HepG2 (cell line): ENCODE measurements at regions not wholly inside any gene's neighbourhood (a gene's known extent, or its start where the extent isn't known, plus 50 kb on each side); places are given as distances from the start of the nearest gene placed in this dataset.

Experiments used
- ATAC-seq: fragments of 200-7000 bp; cut with Tn5 transposase; 3 replicates; pipeline ENCODE4 v1.9.1; 2020; ENCODE audit warnings: mild to moderate bottlenecking, moderate library complexity
- BruUV-seq: library from RNA; stranded (reverse); fragments of 400-500 nt; replicated peaks from 2 replicates; lab custom pipeline; 2021; lab: Mats Ljungman, UMichigan
- CTCF ChIA-PET: fragments of 300-600 bp; formaldehyde crosslinking; extraction: SDS; loops from one replicate; lab custom pipeline; 2021; ENCODE audit warnings: low total read pairs, inconsistent platforms, low intra/inter-chr PET ratio; lab: Yijun Ruan, JAX
- POLR2A ChIA-PET: fragments of 350-600 bp; sonication (Branson Sonifier 250); formaldehyde crosslinking; loops from one replicate; lab custom pipeline; 2020; ENCODE audit warnings: antibody characterized with exemption, inconsistent platforms; lab: Yijun Ruan, JAX
- DNase-seq: peaks from one replicate; pipeline ENCODE4 v3.0.0-alpha.2; 2015; ENCODE audit warnings: low spot score
- FAIRE-seq: peaks from 3 replicates; lab custom pipeline; 2011; peaks lifted over from hg19 to GRCh38; lab: Jason Lieb, UNC
- H2AFZ ChIP-seq: one replicate; pipeline ENCODE4 v1.6.1; 2011; ENCODE audit warnings: low read length, inconsistent platforms
- H3K27ac ChIP-seq: fragments of 300-600 bp; 3 replicates; pipeline ENCODE4 v1.8.0; 2011; ENCODE audit warnings: mixed run types, mild to moderate bottlenecking, mixed read lengths, low read length, inconsistent platforms; ENCODE audit not compliant: insufficient read depth; ENCODE audit errors: extremely low read length
- H3K27me3 ChIP-seq, 2 experiments: fragments of 200-600 bp in 1 of 2; 2 replicates in 1 of 2; 3 replicates in 1 of 2; pipeline versions ENCODE4 v1.6.0 to v1.8.0; 2011; ENCODE audit warnings: low read length in 2 of 2, mild to moderate bottlenecking in 2 of 2, moderate library complexity in 2 of 2, inconsistent platforms in 1 of 2; ENCODE audit not compliant: insufficient read depth in 2 of 2, control insufficient read depth in 1 of 2
- H3K36me3 ChIP-seq, 2 experiments: fragments of 200-600 bp in 1 of 2; replicated peaks in 1 of 2; 2 replicates in 1 of 2; 3 replicates in 1 of 2; pipeline versions ENCODE4 v1.5.1 to v1.8.0; 2011; ENCODE audit warnings: low read length in 2 of 2, inconsistent platforms in 1 of 2; ENCODE audit not compliant: insufficient read depth in 2 of 2, control insufficient read depth in 1 of 2
- H3K4me1 ChIP-seq: 2 replicates; pipeline ENCODE4 v1.5.1; 2012; ENCODE audit warnings: low read length, inconsistent platforms; ENCODE audit not compliant: insufficient read depth
- H3K4me2 ChIP-seq: 2 replicates; pipeline ENCODE4 v1.6.0; 2011; ENCODE audit warnings: low read depth, low read length, inconsistent platforms
- H3K4me3 ChIP-seq, 3 experiments: fragments of 200-600 bp in 1 of 3; sonication (generic), shearing (Covaris generic) in 1 of 3; replicated peaks in 1 of 3; 2 replicates each; pipeline ENCODE4 v1.5.1; 2011 to 2016; ENCODE audit warnings: low read length in 3 of 3, inconsistent platforms in 2 of 3, low read depth in 2 of 3, mild to moderate bottlenecking in 2 of 3, control low read depth in 1 of 3, mixed read lengths in 1 of 3; ENCODE audit not compliant: insufficient read depth in 1 of 3
- H3K79me2 ChIP-seq: one replicate; pipeline ENCODE4 v1.6.1; 2011; ENCODE audit warnings: low read length, inconsistent platforms; ENCODE audit not compliant: insufficient read depth
- H3K9ac ChIP-seq: 2 replicates; pipeline ENCODE4 v1.6.0; 2011; ENCODE audit warnings: mild to moderate bottlenecking, low read depth, low read length, inconsistent platforms; ENCODE audit not compliant: insufficient read depth
- H3K9me3 ChIP-seq: 2 replicates; pipeline ENCODE4 v1.5.1; 2012; ENCODE audit warnings: mild to moderate bottlenecking, low read length
- H4K20me1 ChIP-seq: 2 replicates; pipeline ENCODE4 v1.6.0; 2011; ENCODE audit warnings: inconsistent platforms, mild to moderate bottlenecking, low read length, moderate library complexity; ENCODE audit not compliant: insufficient read depth
- CAMTA2 ChIP-seq: sonication (generic); formaldehyde crosslinking; IDR thresholded peaks from 2 replicates; pipeline ENCODE4 v1.4.0; 2020; ENCODE audit warnings: mild to moderate bottlenecking, missing genetic modification reagents, borderline replicate concordance
- CREBL2 ChIP-seq: sonication (generic); formaldehyde crosslinking; IDR thresholded peaks from 2 replicates; pipeline ENCODE4 v1.8.1; 2023; ENCODE audit warnings: missing genetic modification reagents, mild to moderate bottlenecking, borderline replicate concordance
- GTF2F1 ChIP-seq: fragments of 150-350 bp; IDR thresholded peaks from 2 replicates; pipeline ENCODE4 v1.6.1; 2014; ENCODE audit warnings: low read length
- HOXD1 ChIP-seq: sonication (generic); formaldehyde crosslinking; IDR thresholded peaks from 2 replicates; pipeline ENCODE4 v1.5.0; 2020; ENCODE audit warnings: missing genetic modification reagents
- MEF2D ChIP-seq: sonication (generic); formaldehyde crosslinking; IDR thresholded peaks from 2 replicates; pipeline ENCODE4 v1.5.1; 2020; ENCODE audit warnings: mild to moderate bottlenecking, missing genetic modification reagents
- MTF1 ChIP-seq: sonication (generic); formaldehyde crosslinking; IDR thresholded peaks from 2 replicates; pipeline ENCODE4 v1.5.0; 2020; ENCODE audit warnings: missing genetic modification reagents
- MXD4 ChIP-seq: IDR thresholded peaks from 2 replicates; pipeline ENCODE4 v1.6.1; 2016; ENCODE audit warnings: mild to moderate bottlenecking, missing biosample characterization, missing genetic modification reagents
- NCOA1 ChIP-seq: sonication (generic); formaldehyde crosslinking; IDR thresholded peaks from 2 replicates; pipeline ENCODE4 v1.9.0; 2021; ENCODE audit warnings: missing genetic modification reagents
- NFKBIZ ChIP-seq: IDR thresholded peaks from 2 replicates; pipeline ENCODE4 v1.6.1; 2018; ENCODE audit warnings: missing genetic modification reagents, missing compliant biosample characterization
- SAFB2 ChIP-seq: sonication (generic); formaldehyde crosslinking; IDR thresholded peaks from 2 replicates; pipeline ENCODE4 v1.5.1; 2020; ENCODE audit warnings: missing genetic modification reagents, low read depth, mild to moderate bottlenecking, borderline replicate concordance
- U2AF1 ChIP-seq: fragments of 200-400 bp; formaldehyde crosslinking; optimal IDR thresholded peaks from 2 replicates; pipeline ENCODE3; 2017; ENCODE audit warnings: mild to moderate bottlenecking, low read depth, low read length
- ZBTB43 ChIP-seq: sonication (generic); formaldehyde crosslinking; conservative IDR thresholded peaks from 2 replicates; pipeline ENCODE4 v1.4.0; 2020; ENCODE audit warnings: missing genetic modification reagents
- ZNF264 ChIP-seq: sonication (generic); formaldehyde crosslinking; IDR thresholded peaks from 2 replicates; pipeline ENCODE4 v1.4.0; 2020; ENCODE audit warnings: missing genetic modification reagents
- ZNF503 ChIP-seq: sonication (generic); formaldehyde crosslinking; IDR thresholded peaks from 2 replicates; pipeline ENCODE4 v1.4.0; 2020; ENCODE audit warnings: missing genetic modification reagents
- ZNF564 ChIP-seq: sonication (generic); formaldehyde crosslinking; IDR thresholded peaks from 2 replicates; pipeline ENCODE4 v1.8.1; 2023; ENCODE audit warnings: mild to moderate bottlenecking, missing genetic modification reagents
- ZNF772 ChIP-seq: sonication (generic); formaldehyde crosslinking; IDR thresholded peaks from 2 replicates; pipeline ENCODE4 v1.5.0; 2020; ENCODE audit warnings: mild to moderate bottlenecking, missing genetic modification reagents
- WGBS: methylation state at CpG from one replicate; pipeline ENCODE4 v1.1.6; 2017; ENCODE audit warnings: low lambda C conversion rate; 5-methylcytosine and 5-hydroxymethylcytosine counted together
- in situ Hi-C: cut with HindIII; loops from 2 replicates; pipeline ENCODE4 v1.10.0; 2017; ENCODE audit warnings: low pct_unique_long_range_greater_than_20kb; ENCODE audit not compliant: extremely low pct_ligation_motif_present
- intact Hi-C: fragments of 100-400 bp; cut with micrococcal nuclease; formaldehyde crosslinking; loops from one replicate; pipeline ENCODE4 v1.10.0; 2022; ENCODE audit not compliant: unreplicated experiment
- TF ChIP-seq, protein P1 (sequence below): sonication (generic); formaldehyde crosslinking; IDR thresholded peaks from 2 replicates; pipeline ENCODE4 v1.4.0; 2020; ENCODE audit warnings: missing genetic modification reagents, borderline replicate concordance
- TF ChIP-seq, protein P2 (sequence below): IDR thresholded peaks from 2 replicates; pipeline ENCODE4 v1.6.1; 2016

- TF ChIP-seq CREBL2 (CRISPR knock-in tag) (no peak), U2AF1 (no peak), ZNF503 (CRISPR knock-in tag) (no peak), HOXD1 (CRISPR knock-in tag) (no peak), ZNF772 (CRISPR knock-in tag) (no peak)
- TF ChIP-seq, protein P1, sequence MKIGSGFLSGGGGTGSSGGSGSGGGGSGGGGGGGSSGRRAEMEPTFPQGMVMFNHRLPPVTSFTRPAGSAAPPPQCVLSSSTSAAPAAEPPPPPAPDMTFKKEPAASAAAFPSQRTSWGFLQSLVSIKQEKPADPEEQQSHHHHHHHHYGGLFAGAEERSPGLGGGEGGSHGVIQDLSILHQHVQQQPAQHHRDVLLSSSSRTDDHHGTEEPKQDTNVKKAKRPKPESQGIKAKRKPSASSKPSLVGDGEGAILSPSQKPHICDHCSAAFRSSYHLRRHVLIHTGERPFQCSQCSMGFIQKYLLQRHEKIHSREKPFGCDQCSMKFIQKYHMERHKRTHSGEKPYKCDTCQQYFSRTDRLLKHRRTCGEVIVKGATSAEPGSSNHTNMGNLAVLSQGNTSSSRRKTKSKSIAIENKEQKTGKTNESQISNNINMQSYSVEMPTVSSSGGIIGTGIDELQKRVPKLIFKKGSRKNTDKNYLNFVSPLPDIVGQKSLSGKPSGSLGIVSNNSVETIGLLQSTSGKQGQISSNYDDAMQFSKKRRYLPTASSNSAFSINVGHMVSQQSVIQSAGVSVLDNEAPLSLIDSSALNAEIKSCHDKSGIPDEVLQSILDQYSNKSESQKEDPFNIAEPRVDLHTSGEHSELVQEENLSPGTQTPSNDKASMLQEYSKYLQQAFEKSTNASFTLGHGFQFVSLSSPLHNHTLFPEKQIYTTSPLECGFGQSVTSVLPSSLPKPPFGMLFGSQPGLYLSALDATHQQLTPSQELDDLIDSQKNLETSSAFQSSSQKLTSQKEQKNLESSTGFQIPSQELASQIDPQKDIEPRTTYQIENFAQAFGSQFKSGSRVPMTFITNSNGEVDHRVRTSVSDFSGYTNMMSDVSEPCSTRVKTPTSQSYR (CRISPR knock-in tag), result no peak
Observed at GRCh38 chr4:35604252-35604651, 640.1 kb downstream of the ARAP2 start (continued).

DNA sequence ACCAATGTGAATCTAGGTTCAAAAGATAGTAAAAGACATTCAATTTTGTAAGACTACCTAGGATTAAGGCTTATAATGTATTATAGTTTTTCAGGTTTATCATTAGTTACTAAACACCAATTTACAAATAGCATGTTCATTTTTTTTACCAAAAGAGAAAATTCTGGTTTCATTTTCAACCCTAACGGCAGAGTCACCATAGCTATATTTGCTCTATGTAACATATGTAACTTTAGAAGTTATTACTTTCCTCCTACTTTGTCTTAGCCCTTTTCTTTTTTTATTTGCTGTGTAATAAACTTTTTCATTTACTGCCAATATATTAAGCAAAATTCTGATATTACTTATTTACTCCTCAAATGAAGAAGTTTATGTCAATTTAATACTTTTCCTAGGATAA is 639.6 kb downstream of the ARAP2 start:
- H3K36me3 ChIP-seq, result no peaks in the 10 kb centered on the region
- no peak overlapping the region for H3K4me3 ChIP-seq
- H3K27me3 ChIP-seq, result no peaks in the 10 kb centered on the region
- BruUV-seq, result no TSS peak
- in situ Hi-C loops (no loop called here), intact Hi-C loops (no loop called here)
- no peaks in the 10 kb centered on the region for H3K79me2 ChIP-seq
- no peak overlapping the region for H3K27ac ChIP-seq
- no peaks in the 10 kb centered on the region for H3K9me3 ChIP-seq
- H4K20me1 ChIP-seq, result no peaks in the 10 kb centered on the region
- H3K4me1 ChIP-seq, result no peaks in the 10 kb centered on the region
- WGBS, result 2% methylated on average over 1 of the region's 1 CpG
- H3K4me2 ChIP-seq, result no peak overlapping the region
- no peak for FAIRE-seq
- ChIA-PET CTCF (no interaction called here), POLR2A (no interaction called here)
- no peak overlapping the region for H3K9ac ChIP-seq
- H2AFZ ChIP-seq, result no peak overlapping the region
- ATAC-seq, result no peak
- no peak for DNase-seq
- TF ChIP-seq MTF1 (CRISPR knock-in tag), result no peak
- no peak for TF ChIP-seq CAMTA2 (CRISPR knock-in tag)
- TF ChIP-seq MEF2D, result no peak
- TF ChIP-seq ZNF564 (CRISPR knock-in tag), result no peak
- no peak for TF ChIP-seq ZBTB43
- TF ChIP-seq, protein P2, sequence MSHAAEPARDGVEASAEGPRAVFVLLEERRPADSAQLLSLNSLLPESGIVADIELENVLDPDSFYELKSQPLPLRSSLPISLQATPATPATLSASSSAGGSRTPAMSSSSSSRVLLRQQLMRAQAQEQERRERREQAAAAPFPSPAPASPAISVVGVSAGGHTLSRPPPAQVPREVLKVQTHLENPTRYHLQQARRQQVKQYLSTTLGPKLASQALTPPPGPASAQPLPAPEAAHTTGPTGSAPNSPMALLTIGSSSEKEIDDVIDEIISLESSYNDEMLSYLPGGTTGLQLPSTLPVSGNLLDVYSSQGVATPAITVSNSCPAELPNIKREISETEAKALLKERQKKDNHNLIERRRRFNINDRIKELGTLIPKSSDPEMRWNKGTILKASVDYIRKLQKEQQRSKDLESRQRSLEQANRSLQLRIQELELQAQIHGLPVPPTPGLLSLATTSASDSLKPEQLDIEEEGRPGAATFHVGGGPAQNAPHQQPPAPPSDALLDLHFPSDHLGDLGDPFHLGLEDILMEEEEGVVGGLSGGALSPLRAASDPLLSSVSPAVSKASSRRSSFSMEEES (CRISPR knock-in tag), result no peak
- TF ChIP-seq MXD4, result no peak
- TF ChIP-seq NCOA1, result no peak
- no peak for TF ChIP-seq SAFB2 (CRISPR knock-in tag)
- TF ChIP-seq GTF2F1, result no peak
- TF ChIP-seq ZNF264, result no peak
- no peak for TF ChIP-seq NFKBIZ
